ENCODE measurements at regions not wholly inside any gene's neighbourhood (a gene's known extent, or its start where the extent isn't known, plus 50 kb on each side); places are given as distances from the start of the nearest gene placed in this dataset.

GRCh38 chr14:105903971-105904370, 377.6 kb downstream of the TMEM121 start:
- POLR2A ChIA-PET: no interaction called here
- H3K4me1 ChIP-seq: no peaks in the 10 kb centered on the region

GRCh38 chr14:105904379-105904778, 378.0 kb downstream of the TMEM121 start:
- WGBS (ENCODE audit: missing lambda C conversion rate): 31% methylated on average over 10 of the region's 11 CpGs
- no peak for ATAC-seq
- H3K4me2 ChIP-seq: no peak overlapping the region
- H3K27ac ChIP-seq: no peak overlapping the region
- ChIA-PET CTCF (no interaction called here), POLR2A (no interaction called here)
- no peaks in the 10 kb centered on the region for H3K9me3 ChIP-seq
- no peak for FAIRE-seq
- no peak for TF ChIP-seq JUNB (IDR thresholded peaks at IDR 0.05)
- TF ChIP-seq SREBF2 (IDR thresholded peaks at IDR 0.05): no peak
- no peak for TF ChIP-seq FOSL2 (IDR thresholded peaks at IDR 0.05)
- TF ChIP-seq FOSL2 (CRISPR knock-in tag; IDR thresholded peaks at IDR 0.05): no peak
- no peak for TF ChIP-seq RCOR1 (IDR thresholded peaks at IDR 0.05; ENCODE audit: low read depth, low read length)
- TF ChIP-seq CHD4 (IDR thresholded peaks at IDR 0.05; ENCODE audit: borderline replicate concordance): no peak
- TF ChIP-seq MAFK (IDR thresholded peaks at IDR 0.05; ENCODE audit: partially characterized antibody): no peak
- no peak for TF ChIP-seq FOSB (CRISPR knock-in tag; IDR thresholded peaks at IDR 0.05)
- no peak for TF ChIP-seq RFX5 (IDR thresholded peaks at IDR 0.05)
- TF ChIP-seq HES2 (IDR thresholded peaks at IDR 0.05): no peak
- no peak for TF ChIP-seq POLR2AphosphoS2 (conservative IDR thresholded peaks at IDR 0.05; ENCODE audit: low read length)
- TF ChIP-seq ZFP36 (IDR thresholded peaks at IDR 0.05; ENCODE audit: borderline replicate concordance, partially characterized antibody): no peak
- TF ChIP-seq E2F6 (IDR thresholded peaks at IDR 0.05; ENCODE audit: borderline replicate concordance, low read depth): no peak
- no peak for TF ChIP-seq RNF2 (IDR thresholded peaks at IDR 0.05; ENCODE audit: borderline replicate concordance, low read depth)
- TF ChIP-seq RAD21 (conservative IDR thresholded peaks at IDR 0.05 in 1 of 2, IDR thresholded peaks at IDR 0.05 in 1 of 2): no peak
- TF ChIP-seq KDM1A (IDR thresholded peaks at IDR 0.05; ENCODE audit: low read depth): no peak
- no peaks in the 10 kb centered on the region for H3K4me1 ChIP-seq
- no peak overlapping the region for H3K4me3 ChIP-seq
- no peak for DNase-seq (ENCODE audit: low read depth in 1 of 2, low spot score in 1 of 2)

More at GRCh38 chr14:105903971-105904370, 377.6 kb downstream of the TMEM121 start:
- no peak for TF ChIP-seq HOXB5 (CRISPR knock-in tag; IDR thresholded peaks at IDR 0.05)
- no peak for TF ChIP-seq SREBF2 (IDR thresholded peaks at IDR 0.05)
- no peak for TF ChIP-seq SMC3 (IDR thresholded peaks at IDR 0.05)
- no peak for TF ChIP-seq REST (IDR thresholded peaks at IDR 0.05)
- TF ChIP-seq RFX5 (IDR thresholded peaks at IDR 0.05): no peak
- no peak for TF ChIP-seq POLR2A (IDR thresholded peaks at IDR 0.05; ENCODE audit: low read length)
- Histone ChIP-seq H3K9me3 (no peaks in the 10 kb centered on the region), H3K4me2 (no peak overlapping the region), H3K4me3 (no peak overlapping the region), H3K27ac (no peak overlapping the region)
- WGBS (ENCODE audit: missing lambda C conversion rate): 40% methylated on average over 1 of the region's 9 CpGs
- DNase-seq (ENCODE audit: low read depth in 1 of 2, low spot score in 1 of 2) (no peak), ATAC-seq (no peak), FAIRE-seq (no peak)
- CTCF ChIA-PET: no interaction called here

GRCh38 chr14:105905456-105905855, 379.1 kb downstream of the TMEM121 start:
- FAIRE-seq (no peak), DNase-seq (ENCODE audit: low read depth in 1 of 2, low spot score in 1 of 2) (no peak), ATAC-seq (no peak)
- ChIA-PET POLR2A (no interaction called here), CTCF (no interaction called here)
- Histone ChIP-seq H3K4me2 (no peak overlapping the region), H3K27ac (no peak overlapping the region), H3K9me3 (no peaks in the 10 kb centered on the region), H3K4me3 (no peak overlapping the region), H3K4me1 (no peaks in the 10 kb centered on the region)
- no peak for TF ChIP-seq EP300 (IDR thresholded peaks at IDR 0.05)
- TF ChIP-seq JUNB (IDR thresholded peaks at IDR 0.05): no peak
- TF ChIP-seq HOXA7 (CRISPR knock-in tag; IDR thresholded peaks at IDR 0.05): no peak
- TF ChIP-seq EHF (CRISPR knock-in tag; IDR thresholded peaks at IDR 0.05): no peak
- no peak for TF ChIP-seq BCL3 (IDR thresholded peaks at IDR 0.05)
- TF ChIP-seq CBX2 (IDR thresholded peaks at IDR 0.05; ENCODE audit: borderline replicate concordance, low read depth): no peak
- TF ChIP-seq CBX8 (IDR thresholded peaks at IDR 0.05): no peak
- TF ChIP-seq CEBPB (IDR thresholded peaks at IDR 0.05): no peak
- TF ChIP-seq ZFP36 (IDR thresholded peaks at IDR 0.05; ENCODE audit: borderline replicate concordance, partially characterized antibody): no peak
- TF ChIP-seq RAD21 (conservative IDR thresholded peaks at IDR 0.05 in 1 of 2, IDR thresholded peaks at IDR 0.05 in 1 of 2): no peak
- no peak for TF ChIP-seq NFE2L2 (conservative IDR thresholded peaks at IDR 0.05; ENCODE audit: low read length)
- 36% methylated on average over 6 of the region's 11 CpGs for WGBS (ENCODE audit: missing lambda C conversion rate)
